GM23338 (cell line): ENCODE measurements at regions not wholly inside any gene's neighbourhood (a gene's known extent, or its start where the extent isn't known, plus 50 kb on each side); places are given as distances from the start of the nearest gene placed in this dataset.

Experiments
- ATAC-seq: fragments of 200-7000 bp; cut with Tn5 transposase; 3 replicates; pipeline ENCODE4 v1.9.1; 2020
- DNase-seq: peaks from one replicate; pipeline ENCODE4 v3.0.0-alpha.2; 2015; ENCODE audit warnings: low spot score
- H2AFZ ChIP-seq: fragments of 200-600 bp; sonication (generic); 2 replicates; pipeline ENCODE4 v1.8.0; 2016; ENCODE audit warnings: antibody characterized with exemption, mild to moderate bottlenecking, moderate library complexity
- H3F3A ChIP-seq: fragments of 200-600 bp; sonication (generic); replicated peaks from 2 replicates; pipeline ENCODE4 v1.8.0; 2017; ENCODE audit warnings: antibody characterized with exemption, mixed run types, low read depth
- H3K27ac ChIP-seq: fragments of 200-600 bp; sonication (generic); 2 replicates; pipeline ENCODE4 v1.6.1; 2016; ENCODE audit warnings: low read depth
- H3K27me3 ChIP-seq: fragments of 200-600 bp; sonication (generic); 2 replicates; pipeline ENCODE4 v1.8.0; 2016; ENCODE audit warnings: mild to moderate bottlenecking, mixed run types, moderate library complexity; ENCODE audit not compliant: insufficient read depth
- H3K36me3 ChIP-seq: fragments of 200-600 bp; sonication (generic); 2 replicates; pipeline ENCODE4 v1.8.0; 2016; ENCODE audit warnings: mild to moderate bottlenecking; ENCODE audit not compliant: insufficient read depth
- H3K4me1 ChIP-seq: fragments of 200-600 bp; sonication (generic); 2 replicates; pipeline ENCODE4 v1.8.0; 2016; ENCODE audit warnings: mild to moderate bottlenecking, moderate library complexity; ENCODE audit not compliant: insufficient read depth
- H3K4me2 ChIP-seq: fragments of 200-600 bp; sonication (generic); 2 replicates; pipeline ENCODE4 v1.7.1; 2017; ENCODE audit warnings: mixed run types
- H3K4me3 ChIP-seq: fragments of 200-600 bp; sonication (generic); 2 replicates; pipeline ENCODE4 v1.6.1; 2016; ENCODE audit warnings: mixed run types
- H3K79me2 ChIP-seq: fragments of 200-600 bp; sonication (generic); replicated peaks from 2 replicates; pipeline ENCODE4 v1.8.0; 2017; ENCODE audit warnings: mild to moderate bottlenecking; ENCODE audit not compliant: insufficient read depth
- H3K9me2 ChIP-seq: fragments of 200-600 bp; sonication (generic); 2 replicates; pipeline ENCODE4 v1.8.0; 2017; ENCODE audit not compliant: insufficient read depth
- H4K20me1 ChIP-seq: fragments of 200-600 bp; sonication (generic); replicated peaks from 2 replicates; pipeline ENCODE4 v1.8.0; 2017; ENCODE audit warnings: mild to moderate bottlenecking; ENCODE audit not compliant: insufficient read depth
- H3K27ac Mint-ChIP-seq: 2 replicates; pipeline ENCODE4 v1.8.0; 2020; ENCODE audit warnings: inconsistent platforms, mild to moderate bottlenecking, moderate library complexity, mixed read lengths
- H3K27me3 Mint-ChIP-seq: 3 replicates; pipeline ENCODE4 v1.8.0; 2022; ENCODE audit warnings: low read depth, mild to moderate bottlenecking, moderate library complexity, mixed read lengths, inconsistent platforms; ENCODE audit not compliant: insufficient read depth, poor library complexity
- H3K36me3 Mint-ChIP-seq: 3 replicates; pipeline ENCODE4 v1.8.0; 2021; ENCODE audit warnings: low read depth, mild to moderate bottlenecking, inconsistent platforms, moderate library complexity, mixed read lengths
- H3K4me1 Mint-ChIP-seq: 3 replicates; pipeline ENCODE4 v1.8.0; 2020; ENCODE audit warnings: mild to moderate bottlenecking, inconsistent platforms, mixed read lengths
- H3K4me3 Mint-ChIP-seq: 3 replicates; pipeline ENCODE4 v1.8.0; 2021; ENCODE audit warnings: moderate library complexity, mild to moderate bottlenecking, inconsistent platforms, mixed read lengths
- H3K9me3 Mint-ChIP-seq: 3 replicates; pipeline ENCODE4 v1.8.0; 2020; ENCODE audit warnings: moderate library complexity, mild to moderate bottlenecking, inconsistent platforms, mixed read lengths
- CREB1 ChIP-seq: fragments of 250-450 bp; sonication (Bioruptor Pico); IDR thresholded peaks from 2 replicates; pipeline ENCODE4 v1.5.0; 2020; ENCODE audit warnings: low read depth, mild to moderate bottlenecking, moderate library complexity
- NANOG ChIP-seq: IDR thresholded peaks from 2 replicates; pipeline ENCODE4 v1.6.1; 2016; ENCODE audit warnings: antibody characterized with exemption, borderline replicate concordance
- ZNF114 ChIP-seq: fragments of 250-450 bp; sonication (Bioruptor Pico); IDR thresholded peaks from 2 replicates; pipeline ENCODE4 v1.5.0; 2020; ENCODE audit warnings: mild to moderate bottlenecking, moderate library complexity
- TF ChIP-seq, protein P1 (sequence below): IDR thresholded peaks from 2 replicates; pipeline ENCODE4 v1.6.1; 2016; ENCODE audit warnings: antibody characterized with exemption
- TF ChIP-seq, protein P2 (sequence below): IDR thresholded peaks from one replicate; pipeline ENCODE4 v1.6.1; 2018; ENCODE audit warnings: antibody characterized with exemption; ENCODE audit not compliant: unreplicated experiment

DNA sequence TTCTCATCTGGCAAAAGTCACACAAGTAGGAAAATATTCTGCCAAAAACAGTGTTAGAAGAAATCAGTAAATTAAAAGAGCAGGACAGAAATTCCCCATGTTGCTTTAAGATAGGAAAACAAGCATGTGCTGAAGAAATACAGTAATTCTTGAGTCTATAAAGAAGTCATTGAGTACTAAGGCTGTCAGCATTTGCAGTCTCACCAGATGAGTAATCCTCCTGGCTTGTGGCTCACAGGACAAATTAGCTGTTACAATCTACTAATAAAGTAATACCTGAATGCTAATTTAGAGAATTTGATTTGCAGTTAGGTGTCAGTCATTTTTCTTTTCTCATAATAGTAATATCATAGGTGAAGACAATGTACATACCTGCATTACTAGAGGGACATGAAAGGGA is 1158.9 kb upstream of the CELF2 start:
- DNase-seq = no peak
- Mint-ChIP-seq H3K4me3 (no peak overlapping the region), H3K9me3 (peaks cover 16% of the 10 kb centered on the region)

DNA sequence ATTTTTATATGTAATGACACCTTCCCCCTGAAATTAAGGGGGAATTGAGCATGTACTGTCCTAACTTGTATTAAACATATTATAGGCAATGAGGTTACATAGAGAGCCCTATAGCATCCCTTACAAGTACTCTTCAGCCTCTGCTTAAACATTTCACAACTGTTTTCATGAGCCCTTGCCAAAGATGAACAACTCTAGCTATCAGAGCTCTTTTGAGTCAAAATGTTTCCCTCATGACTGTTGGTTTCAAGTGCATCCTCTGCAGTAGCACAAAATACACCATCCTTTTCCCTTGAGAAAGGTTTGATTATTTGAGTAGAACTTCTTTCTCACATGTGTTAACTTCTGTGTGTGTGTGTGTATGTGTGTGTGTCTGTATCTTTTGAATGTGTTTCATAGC is 1157.6 kb upstream of the CELF2 start:
- Mint-ChIP-seq H3K4me3 (no peak overlapping the region), H3K9me3 (peaks cover 12% of the 10 kb centered on the region), H3K36me3 (peaks cover 4% of the 10 kb centered on the region), H3K27me3 (no peaks in the 10 kb centered on the region), H3K4me1 (no peaks in the 10 kb centered on the region), H3K27ac (no peak overlapping the region)
- Histone ChIP-seq H3F3A (no peaks in the 10 kb centered on the region), H3K9me2 (0 out of 2 replicates have a peak, but pooled peaks cover 3% of the 10 kb centered on the region), H3K36me3 (0 out of 2 replicates have a peak, but pooled peaks cover 3% of the 10 kb centered on the region), H3K27me3 (no peaks in the 10 kb centered on the region), H3K27ac (no peak overlapping the region), H2AFZ (no peak overlapping the region), H3K79me2 (no peaks in the 10 kb centered on the region), H3K4me1 (no peaks in the 10 kb centered on the region), H4K20me1 (no peaks in the 10 kb centered on the region), H3K4me3 (no peak overlapping the region), H3K4me2 (no peak overlapping the region)
- ATAC-seq (no peak), DNase-seq (no peak)
- no peak for TF ChIP-seq CREB1 (CRISPR knock-in tag)
- TF ChIP-seq ZNF114 (CRISPR knock-in tag) = no peak
- TF ChIP-seq, protein P1, sequence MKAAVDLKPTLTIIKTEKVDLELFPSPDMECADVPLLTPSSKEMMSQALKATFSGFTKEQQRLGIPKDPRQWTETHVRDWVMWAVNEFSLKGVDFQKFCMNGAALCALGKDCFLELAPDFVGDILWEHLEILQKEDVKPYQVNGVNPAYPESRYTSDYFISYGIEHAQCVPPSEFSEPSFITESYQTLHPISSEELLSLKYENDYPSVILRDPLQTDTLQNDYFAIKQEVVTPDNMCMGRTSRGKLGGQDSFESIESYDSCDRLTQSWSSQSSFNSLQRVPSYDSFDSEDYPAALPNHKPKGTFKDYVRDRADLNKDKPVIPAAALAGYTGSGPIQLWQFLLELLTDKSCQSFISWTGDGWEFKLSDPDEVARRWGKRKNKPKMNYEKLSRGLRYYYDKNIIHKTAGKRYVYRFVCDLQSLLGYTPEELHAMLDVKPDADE = no peak
- TF ChIP-seq, protein P2, sequence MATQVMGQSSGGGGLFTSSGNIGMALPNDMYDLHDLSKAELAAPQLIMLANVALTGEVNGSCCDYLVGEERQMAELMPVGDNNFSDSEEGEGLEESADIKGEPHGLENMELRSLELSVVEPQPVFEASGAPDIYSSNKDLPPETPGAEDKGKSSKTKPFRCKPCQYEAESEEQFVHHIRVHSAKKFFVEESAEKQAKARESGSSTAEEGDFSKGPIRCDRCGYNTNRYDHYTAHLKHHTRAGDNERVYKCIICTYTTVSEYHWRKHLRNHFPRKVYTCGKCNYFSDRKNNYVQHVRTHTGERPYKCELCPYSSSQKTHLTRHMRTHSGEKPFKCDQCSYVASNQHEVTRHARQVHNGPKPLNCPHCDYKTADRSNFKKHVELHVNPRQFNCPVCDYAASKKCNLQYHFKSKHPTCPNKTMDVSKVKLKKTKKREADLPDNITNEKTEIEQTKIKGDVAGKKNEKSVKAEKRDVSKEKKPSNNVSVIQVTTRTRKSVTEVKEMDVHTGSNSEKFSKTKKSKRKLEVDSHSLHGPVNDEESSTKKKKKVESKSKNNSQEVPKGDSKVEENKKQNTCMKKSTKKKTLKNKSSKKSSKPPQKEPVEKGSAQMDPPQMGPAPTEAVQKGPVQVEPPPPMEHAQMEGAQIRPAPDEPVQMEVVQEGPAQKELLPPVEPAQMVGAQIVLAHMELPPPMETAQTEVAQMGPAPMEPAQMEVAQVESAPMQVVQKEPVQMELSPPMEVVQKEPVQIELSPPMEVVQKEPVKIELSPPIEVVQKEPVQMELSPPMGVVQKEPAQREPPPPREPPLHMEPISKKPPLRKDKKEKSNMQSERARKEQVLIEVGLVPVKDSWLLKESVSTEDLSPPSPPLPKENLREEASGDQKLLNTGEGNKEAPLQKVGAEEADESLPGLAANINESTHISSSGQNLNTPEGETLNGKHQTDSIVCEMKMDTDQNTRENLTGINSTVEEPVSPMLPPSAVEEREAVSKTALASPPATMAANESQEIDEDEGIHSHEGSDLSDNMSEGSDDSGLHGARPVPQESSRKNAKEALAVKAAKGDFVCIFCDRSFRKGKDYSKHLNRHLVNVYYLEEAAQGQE = no peak

More for the DNA sequence above, 1158.9 kb upstream of the CELF2 start:
- H3K36me3 Mint-ChIP-seq = peaks cover 7% of the 10 kb centered on the region
- Histone ChIP-seq H3F3A (no peaks in the 10 kb centered on the region), H3K4me1 (no peaks in the 10 kb centered on the region), H3K27ac (no peak overlapping the region), H3K79me2 (no peaks in the 10 kb centered on the region), H3K9me2 (0 out of 2 replicates have a peak, but pooled peaks cover 3% of the 10 kb centered on the region), H3K4me3 (no peak overlapping the region), H3K36me3 (0 out of 2 replicates have a peak, but pooled peaks cover 3% of the 10 kb centered on the region), H3K27me3 (no peaks in the 10 kb centered on the region), H2AFZ (no peak overlapping the region), H4K20me1 (no peaks in the 10 kb centered on the region), H3K4me2 (no peak overlapping the region)
- H3K27me3 Mint-ChIP-seq = no peaks in the 10 kb centered on the region
- no peak overlapping the region for H3K27ac Mint-ChIP-seq
- no peak for TF ChIP-seq ZNF114 (CRISPR knock-in tag)
- no peak for ATAC-seq
- H3K4me1 Mint-ChIP-seq = no peaks in the 10 kb centered on the region

DNA sequence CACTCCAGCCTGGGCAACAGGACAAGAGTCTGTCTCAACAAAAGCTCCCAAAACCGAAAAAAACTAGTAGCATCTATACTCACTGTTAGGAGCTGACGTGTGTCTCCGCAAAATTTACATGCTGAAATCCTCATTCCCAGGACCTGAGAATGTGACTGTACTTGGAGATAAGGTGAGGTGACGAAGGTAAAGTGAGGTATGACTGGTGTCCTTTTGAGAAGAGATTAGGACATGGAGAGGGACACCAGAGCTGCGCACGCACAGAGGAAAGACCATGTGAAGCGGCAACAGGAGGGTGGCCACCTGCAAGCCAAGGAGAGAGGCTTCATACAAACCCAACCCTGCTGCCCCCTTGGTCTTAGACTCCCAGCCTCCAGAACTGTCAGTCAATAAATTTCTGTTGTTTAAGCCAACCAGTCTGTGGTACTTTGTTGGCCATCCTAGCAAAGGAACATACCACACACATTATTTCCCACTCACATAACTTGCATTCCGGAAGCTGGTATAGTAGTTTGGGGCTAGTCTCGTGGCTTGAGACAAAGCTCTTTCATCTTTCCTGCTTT is 1154.0 kb upstream of the CELF2 start:
- Histone ChIP-seq H3K27ac (no peak overlapping the region), H4K20me1 (no peaks in the 10 kb centered on the region), H3K4me2 (no peak overlapping the region), H3K27me3 (no peaks in the 10 kb centered on the region), H3K9me2 (0 out of 2 replicates have a peak, but pooled peaks cover 3% of the 10 kb centered on the region), H3K36me3 (no peaks in the 10 kb centered on the region), H3F3A (no peaks in the 10 kb centered on the region), H2AFZ (peak overlapping the region; percentile 56), H3K79me2 (no peaks in the 10 kb centered on the region), H3K4me3 (no peak overlapping the region), H3K4me1 (no peaks in the 10 kb centered on the region)
- no peak overlapping the region for H3K27ac Mint-ChIP-seq
- no peaks in the 10 kb centered on the region for H3K36me3 Mint-ChIP-seq
- no peaks in the 10 kb centered on the region for H3K4me1 Mint-ChIP-seq
- no peak for DNase-seq
- no peaks in the 10 kb centered on the region for H3K27me3 Mint-ChIP-seq
- no peak for ATAC-seq
- no peak overlapping the region for H3K4me3 Mint-ChIP-seq
- no peaks in the 10 kb centered on the region for H3K9me3 Mint-ChIP-seq
- TF ChIP-seq, protein P1 = no peak
- TF ChIP-seq CREB1 (CRISPR knock-in tag) (no peak), ZNF114 (CRISPR knock-in tag) (no peak), NANOG (no peak)
